ENCODE measurements at regions not wholly inside any gene's neighbourhood (a gene's known extent, or its start where the extent isn't known, plus 50 kb on each side); places are given as distances from the start of the nearest gene placed in this dataset.

- TF ChIP-seq AR (CRISPR knock-in tag; IDR thresholded peaks at IDR 0.05) (no peak), ZNF425 (CRISPR knock-in tag; conservative IDR thresholded peaks at IDR 0.05) (no peak), FOXP4 (CRISPR knock-in tag; IDR thresholded peaks at IDR 0.05) (no peak), CREM (CRISPR knock-in tag; IDR thresholded peaks at IDR 0.05) (no peak)
These were observed 239.3 kb downstream of the MAF start (continued) for GRCh38 chr16:79361132-79361751.

DNA sequence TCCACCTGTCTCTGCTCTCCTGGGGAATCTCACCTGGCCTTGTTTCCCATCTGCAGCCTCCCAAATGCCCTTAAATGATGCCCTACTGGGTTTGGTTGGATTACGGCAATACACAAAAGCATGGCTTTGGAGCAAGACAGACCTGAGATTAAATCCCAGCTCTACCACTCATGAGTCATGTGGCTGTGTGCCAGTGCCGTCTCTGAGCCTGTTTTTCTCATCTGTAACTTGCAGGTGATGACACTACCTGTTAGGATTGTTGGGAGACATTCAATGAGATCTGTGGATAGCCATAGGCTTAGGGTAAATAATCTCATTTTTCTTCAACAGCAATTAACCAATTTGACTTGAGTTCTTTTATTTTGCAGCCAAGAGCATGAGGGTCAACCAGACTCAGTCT lies 240.3 kb downstream of the MAF start:
- DNase-seq (ENCODE audit: low spot score): no peak
- CTCF ChIA-PET: no interaction called here
- TF ChIP-seq CREM (CRISPR knock-in tag; IDR thresholded peaks at IDR 0.05): no peak
- TF ChIP-seq USF2 (CRISPR knock-in tag; IDR thresholded peaks at IDR 0.05): no peak
- TF ChIP-seq JUN (CRISPR knock-in tag; IDR thresholded peaks at IDR 0.05): no peak
- TF ChIP-seq GTF2I (CRISPR knock-in tag; conservative IDR thresholded peaks at IDR 0.05): no peak
- no peak for TF ChIP-seq MXD4 (CRISPR knock-in tag; IDR thresholded peaks at IDR 0.05; ENCODE audit: borderline replicate concordance)
- no peak for TF ChIP-seq SMAD4 (CRISPR knock-in tag; IDR thresholded peaks at IDR 0.05)
- TF ChIP-seq FOXP1 (CRISPR knock-in tag; IDR thresholded peaks at IDR 0.05; ENCODE audit: borderline replicate concordance): no peak
- Mint-ChIP-seq H3K36me3 (no peaks in the 10 kb centered on the region), H3K4me3 (no peak overlapping the region), H3K4me1 (peaks cover 8% of the 10 kb centered on the region), H3K27ac (no peak overlapping the region), H3K27me3 (ENCODE audit: low read depth) (0 out of 2 replicates have a peak, but pooled peaks cover 3% of the 10 kb centered on the region), H3K9me3 (peaks cover 18% of the 10 kb centered on the region)
- POLR2A ChIA-PET: no interaction called here
- no peak for ATAC-seq

- no peak overlapping the region for H3K4me3 Mint-ChIP-seq
- 0 out of 2 replicates have a peak, but pooled peaks cover 3% of the 10 kb centered on the region for H3K27me3 Mint-ChIP-seq (ENCODE audit: low read depth)
- ChIA-PET POLR2A (no interaction called here), CTCF (no interaction called here)
- peaks cover 15% of the 10 kb centered on the region for H3K9me3 Mint-ChIP-seq
- no peaks in the 10 kb centered on the region for H3K36me3 Mint-ChIP-seq
- peaks cover 8% of the 10 kb centered on the region for H3K4me1 Mint-ChIP-seq
- no peak for DNase-seq (ENCODE audit: low spot score)
- no peak overlapping the region for H3K27ac Mint-ChIP-seq
- ATAC-seq: no peak
- no peak for TF ChIP-seq NFE2L1 (CRISPR knock-in tag; IDR thresholded peaks at IDR 0.05)
- TF ChIP-seq ZNF425 (CRISPR knock-in tag; conservative IDR thresholded peaks at IDR 0.05): no peak
- TF ChIP-seq, protein P1, sequence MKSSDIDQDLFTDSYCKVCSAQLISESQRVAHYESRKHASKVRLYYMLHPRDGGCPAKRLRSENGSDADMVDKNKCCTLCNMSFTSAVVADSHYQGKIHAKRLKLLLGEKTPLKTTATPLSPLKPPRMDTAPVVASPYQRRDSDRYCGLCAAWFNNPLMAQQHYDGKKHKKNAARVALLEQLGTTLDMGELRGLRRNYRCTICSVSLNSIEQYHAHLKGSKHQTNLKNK (CRISPR knock-in tag; IDR thresholded peaks at IDR 0.05): no peak
- TF ChIP-seq TP53 (CRISPR knock-in tag; IDR thresholded peaks at IDR 0.05): no peak
- no peak for TF ChIP-seq OVOL2 (CRISPR knock-in tag; IDR thresholded peaks at IDR 0.05; ENCODE audit: borderline replicate concordance)
- TF ChIP-seq IRF1 (CRISPR knock-in tag; IDR thresholded peaks at IDR 0.05): no peak
- TF ChIP-seq SP1 (CRISPR knock-in tag; conservative IDR thresholded peaks at IDR 0.05): no peak
- no peak for TF ChIP-seq ZNF317 (CRISPR knock-in tag; IDR thresholded peaks at IDR 0.05; ENCODE audit: borderline replicate concordance, low read depth)
- TF ChIP-seq, protein P2, sequence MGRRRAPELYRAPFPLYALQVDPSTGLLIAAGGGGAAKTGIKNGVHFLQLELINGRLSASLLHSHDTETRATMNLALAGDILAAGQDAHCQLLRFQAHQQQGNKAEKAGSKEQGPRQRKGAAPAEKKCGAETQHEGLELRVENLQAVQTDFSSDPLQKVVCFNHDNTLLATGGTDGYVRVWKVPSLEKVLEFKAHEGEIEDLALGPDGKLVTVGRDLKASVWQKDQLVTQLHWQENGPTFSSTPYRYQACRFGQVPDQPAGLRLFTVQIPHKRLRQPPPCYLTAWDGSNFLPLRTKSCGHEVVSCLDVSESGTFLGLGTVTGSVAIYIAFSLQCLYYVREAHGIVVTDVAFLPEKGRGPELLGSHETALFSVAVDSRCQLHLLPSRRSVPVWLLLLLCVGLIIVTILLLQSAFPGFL (CRISPR knock-in tag; IDR thresholded peaks at IDR 0.05; ENCODE audit: borderline replicate concordance): no peak
- TF ChIP-seq NFATC4 (CRISPR knock-in tag; IDR thresholded peaks at IDR 0.05): no peak
- TF ChIP-seq ZNF423 (CRISPR knock-in tag; IDR thresholded peaks at IDR 0.05): no peak
- no peak for TF ChIP-seq ZNF121 (CRISPR knock-in tag; IDR thresholded peaks at IDR 0.05)
These were observed 241.5 kb downstream of the MAF start for GRCh38 chr16:79359082-79359481.
